Prostate gland (tissue), 2 donors: ENCODE measurements at regions not wholly inside any gene's neighbourhood (a gene's known extent, or its start where the extent isn't known, plus 50 kb on each side); places are given as distances from the start of the nearest gene placed in this dataset.

Experiments used
- CTCF ChIP-seq, 4 experiments: fragments of 200-600 bp in 2 of 4; fragments of 450-650 bp in 2 of 4; sonication (generic) in 2 of 4; IDR thresholded peaks; 1 replicate in 3 of 4; 2 replicates in 1 of 4; pipeline ENCODE4 v1.5.1; 2016 to 2019; ENCODE audit warnings: antibody characterized with exemption in 4 of 4, mild to moderate bottlenecking in 2 of 4, moderate library complexity in 2 of 4
- POLR2A ChIP-seq: fragments of 450-650 bp; IDR thresholded peaks from one replicate; pipeline ENCODE4 v1.6.1; 2016; ENCODE audit warnings: antibody characterized with exemption, mild to moderate bottlenecking
- POLR2AphosphoS5 ChIP-seq: sonication (generic); formaldehyde crosslinking; IDR thresholded peaks from one replicate; pipeline ENCODE4 v1.6.1; 2017; ENCODE audit warnings: antibody characterized with exemption

DNA sequence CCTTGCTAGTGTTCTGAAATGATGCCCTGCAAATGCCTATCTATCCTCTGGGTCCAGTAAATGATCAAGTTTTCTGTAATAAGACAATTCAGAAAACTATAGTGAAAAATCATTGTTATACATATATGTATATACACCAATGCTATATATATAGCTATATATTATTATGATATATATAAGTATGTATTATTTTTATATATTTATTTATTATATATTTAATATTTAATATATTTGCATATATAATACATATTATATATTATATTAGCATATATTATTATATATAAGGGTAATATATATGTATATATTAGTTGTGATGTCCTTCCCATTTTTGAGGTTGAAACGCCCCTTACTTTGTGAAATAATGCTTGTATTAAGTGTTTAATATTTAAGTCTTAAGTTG, 181.4 kb upstream of the CACNA2D1 start:
- TF ChIP-seq CTCF (IDR thresholded peaks at IDR 0.05) (no peak), POLR2AphosphoS5 (no peak), POLR2A (no peak)
